EL (cell line): ENCODE measurements at regions not wholly inside any gene's neighbourhood (a gene's known extent, or its start where the extent isn't known, plus 50 kb on each side); places are given as distances from the start of the nearest gene placed in this dataset.
"Not testable (repeated sequence)": the region's sequence is repeated elsewhere in the genome, so short reads cannot be mapped to it uniquely, and the experiment has no call there.

Source experiments
- DNase-seq: peaks from one replicate; pipeline ENCODE4 v3.0.0-alpha.2; 2016

DNA sequence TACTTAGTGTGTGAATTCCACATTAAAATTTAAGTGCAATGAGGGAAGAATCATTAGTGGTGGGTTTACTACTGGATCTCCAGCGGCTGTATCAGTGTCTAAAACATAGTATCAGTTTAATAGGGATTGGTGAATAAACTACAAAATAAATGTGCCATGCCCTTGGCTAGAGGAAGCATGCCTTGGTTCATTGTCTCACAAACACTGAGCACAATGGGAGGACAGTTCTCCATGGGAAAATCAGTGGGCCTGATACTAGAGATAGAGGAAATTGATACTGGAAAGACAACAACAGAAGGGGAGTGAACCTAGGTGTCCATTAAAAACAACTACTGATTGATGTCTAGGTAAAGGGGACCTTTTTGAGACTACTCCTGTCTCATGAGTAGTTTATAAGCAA is 971.6 kb downstream of the SUCLG1 start:
- DNase-seq = no peak

DNA sequence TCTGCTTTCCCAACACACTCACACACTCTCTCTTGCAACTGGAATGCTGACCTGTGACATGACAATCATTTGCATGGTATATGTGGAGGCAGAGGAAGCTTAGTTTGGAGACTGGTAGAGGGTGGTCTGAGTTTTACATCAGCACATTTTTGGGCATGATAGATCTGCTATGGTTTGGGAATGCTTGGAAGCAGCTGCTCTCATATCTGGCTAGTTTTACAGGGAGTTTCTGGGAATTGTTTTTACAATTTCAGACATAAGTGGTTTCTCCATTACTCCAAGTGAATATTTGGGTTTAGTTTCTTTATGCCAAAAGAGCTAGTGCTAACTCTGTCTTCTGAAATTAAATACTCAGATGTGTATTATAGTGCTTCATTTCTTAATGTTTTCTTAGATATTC is 977.6 kb downstream of the SUCLG1 start:
- no peak for DNase-seq

DNA sequence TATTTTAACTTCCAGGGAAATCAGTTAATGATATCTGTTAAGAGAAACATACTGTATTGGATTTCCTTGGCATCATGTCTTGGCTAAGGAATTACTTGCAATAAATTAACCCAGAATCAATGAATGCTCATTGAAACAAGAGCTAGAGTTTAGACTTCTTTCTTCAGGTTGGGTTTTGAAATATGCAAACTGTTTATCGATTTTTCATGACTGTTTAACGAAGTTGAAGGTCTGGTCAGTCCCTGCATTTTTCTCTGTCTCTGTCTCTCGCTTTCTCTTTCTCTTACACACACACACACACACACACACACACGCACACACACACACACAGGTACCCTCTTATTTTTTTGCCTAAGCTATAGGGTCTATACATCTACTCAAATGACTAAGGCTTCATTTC is 981.0 kb downstream of the SUCLG1 start:
- no peak for DNase-seq

DNA sequence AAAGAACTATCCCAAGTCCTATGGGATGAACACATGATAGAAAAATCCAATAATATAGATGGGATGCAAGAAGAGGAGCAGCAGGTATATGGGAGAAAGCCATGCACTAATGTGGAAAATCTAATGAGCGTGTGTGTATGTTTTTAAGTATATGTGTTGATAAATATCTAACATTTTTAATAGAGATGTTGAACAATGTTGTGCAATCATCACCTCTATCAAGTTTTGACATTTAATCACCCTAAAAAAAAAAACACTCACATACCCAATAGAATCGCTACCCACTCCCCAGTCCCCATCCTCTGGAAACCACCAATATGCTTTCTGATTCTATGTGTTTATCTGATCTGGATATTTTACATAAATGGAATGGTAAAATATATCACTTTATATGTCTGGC is 983.7 kb downstream of the SUCLG1 start:
- no peak for DNase-seq

DNA sequence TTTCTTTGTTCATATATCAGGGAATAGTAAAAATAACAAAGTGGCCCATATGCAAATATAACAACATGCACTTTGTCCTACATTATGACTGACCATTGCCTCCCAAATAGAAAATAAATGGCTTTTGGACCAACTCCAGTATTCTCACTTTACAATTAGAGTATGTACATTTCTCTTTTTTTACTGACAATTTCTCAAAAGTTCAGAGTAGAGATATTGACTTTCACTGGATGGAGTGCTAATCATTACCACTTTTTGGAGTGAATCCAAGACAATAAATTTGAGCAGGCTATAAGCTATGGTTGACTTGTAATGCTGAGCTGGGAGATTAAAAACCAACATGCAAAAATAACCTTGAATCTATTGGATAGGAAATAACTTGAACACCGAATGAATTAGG is 987.4 kb downstream of the SUCLG1 start:
- DNase-seq = no peak

DNA sequence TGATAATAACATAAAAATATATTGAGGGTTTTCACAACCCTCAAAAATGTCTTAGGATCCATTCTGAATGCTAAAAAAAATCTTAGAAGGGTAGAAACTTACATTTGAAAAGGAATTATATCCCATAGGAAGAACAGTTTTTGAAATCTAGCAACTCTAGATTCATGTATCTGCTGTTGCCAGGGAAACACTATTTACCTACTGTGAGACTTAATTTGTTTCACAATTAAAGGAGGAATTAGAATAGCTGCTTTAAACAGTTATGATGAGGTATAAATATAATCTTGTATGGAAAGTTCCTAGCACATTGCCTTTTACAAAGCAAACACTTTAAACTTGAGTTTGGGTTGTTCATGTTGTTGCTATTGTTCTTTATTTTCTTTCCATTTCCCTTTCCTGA is 988.2 kb downstream of the SUCLG1 start:
- no peak for DNase-seq

DNA sequence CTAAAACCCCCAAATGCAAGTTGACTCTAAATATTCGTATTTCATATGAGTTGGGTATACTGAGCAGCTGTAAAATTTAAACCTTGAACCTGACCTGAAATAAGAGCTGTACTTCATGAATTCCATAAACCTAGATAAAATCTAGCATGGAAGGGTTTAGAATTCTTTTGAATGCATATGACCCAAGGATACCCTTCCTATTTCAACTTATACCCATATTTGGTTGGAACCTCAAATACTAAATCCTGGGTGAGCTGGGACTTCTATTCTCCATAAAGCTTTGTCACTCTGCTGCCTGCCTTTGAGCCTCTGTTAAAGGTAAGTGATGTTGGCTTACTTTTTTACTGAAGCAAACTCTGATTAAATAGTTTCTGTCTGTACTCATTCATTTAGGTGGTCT is 994.6 kb downstream of the SUCLG1 start:
- DNase-seq = no peak

DNA sequence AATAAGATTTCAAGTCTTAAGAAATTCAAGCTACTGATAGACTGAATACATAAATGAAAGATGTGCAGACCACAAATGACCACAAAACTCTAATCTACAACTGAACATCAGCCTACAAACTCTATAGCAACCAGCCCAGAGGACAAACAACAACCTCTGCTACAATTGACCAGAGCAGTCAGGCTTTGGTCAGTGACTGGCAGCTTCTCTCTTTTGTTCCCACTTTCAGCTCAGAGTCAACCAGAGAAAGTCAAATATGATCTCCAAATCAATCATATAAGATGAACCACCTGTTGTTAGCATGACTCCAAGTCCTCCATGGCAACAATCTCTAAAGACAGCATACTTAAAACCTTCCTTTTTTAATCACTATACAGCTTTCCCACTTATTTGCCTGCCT is 996.2 kb downstream of the SUCLG1 start:
- no peak for DNase-seq

DNA sequence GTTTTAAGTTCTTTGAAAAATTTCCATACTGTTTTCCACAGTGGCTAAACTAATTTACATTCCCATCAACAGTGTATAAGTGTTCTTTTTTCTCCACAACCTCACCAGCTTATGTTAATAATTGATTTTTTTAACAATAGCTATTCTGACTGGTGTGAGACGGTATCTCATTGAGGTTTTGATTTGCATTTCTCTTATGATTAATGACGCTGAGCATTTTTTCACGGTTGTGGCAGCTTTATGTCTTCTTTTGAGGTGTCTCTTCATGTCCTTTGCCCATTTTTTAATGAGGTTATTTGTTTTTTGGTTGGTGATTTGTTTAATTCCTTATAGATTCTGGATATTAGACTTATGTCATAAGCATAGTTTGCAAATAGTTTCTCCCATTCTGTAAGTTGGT is 997.9 kb downstream of the SUCLG1 start:
- no peak for DNase-seq

DNA sequence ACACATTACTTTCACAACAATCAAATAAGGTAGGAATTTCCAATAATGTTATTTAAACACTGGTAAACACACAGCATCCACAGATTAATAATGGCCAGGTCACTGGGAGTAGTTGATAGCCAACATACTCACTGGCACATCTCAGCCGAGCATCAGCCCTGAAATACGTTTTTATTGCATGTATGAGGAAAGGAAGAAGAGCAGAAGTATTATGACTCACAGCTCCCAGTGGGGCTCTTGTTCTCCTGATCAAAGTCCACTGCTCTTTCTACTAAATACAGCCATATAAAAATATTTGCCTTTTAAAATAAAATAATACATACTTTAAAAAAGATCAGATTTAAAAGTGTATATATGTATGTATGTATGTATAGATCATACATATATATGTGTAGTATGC is 999.6 kb downstream of the SUCLG1 start:
- DNase-seq = peak; percentile 14

DNA sequence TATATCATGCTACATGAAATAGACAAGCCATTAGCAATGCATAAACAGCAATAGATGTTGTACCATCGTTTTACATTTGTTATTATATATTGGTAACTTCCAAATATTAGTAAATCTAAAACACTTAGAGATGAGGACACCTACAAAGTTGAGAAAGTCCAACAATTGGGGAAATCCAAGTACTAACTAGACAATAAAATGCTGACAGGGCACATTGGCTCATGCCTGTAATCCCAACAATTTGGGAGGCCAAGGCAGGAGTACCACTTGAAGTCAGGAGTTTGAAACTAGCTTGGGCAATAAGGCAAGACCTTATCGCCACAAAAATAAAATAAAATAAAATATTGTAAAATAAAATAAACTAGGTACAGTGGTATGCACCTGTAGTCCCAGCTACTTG is 1023.1 kb downstream of the SUCLG1 start:
- DNase-seq = no peak

DNA sequence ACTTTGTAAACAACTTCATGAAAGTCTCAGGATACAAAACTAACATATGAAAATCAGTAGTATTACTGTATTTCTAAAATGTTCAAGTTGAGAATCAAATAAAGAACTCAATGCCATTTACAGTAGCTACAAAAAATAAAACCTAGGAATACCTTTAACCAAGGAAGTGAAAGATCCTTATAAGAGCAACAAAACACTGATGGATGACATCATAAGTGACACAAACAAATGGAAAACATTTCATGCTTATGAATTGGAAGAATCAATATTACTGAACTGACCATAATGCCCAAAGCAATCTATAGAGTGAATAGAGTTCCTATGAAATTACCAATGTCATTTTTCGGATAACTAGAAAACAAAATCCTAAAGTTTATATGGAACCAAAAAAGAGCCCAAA is 1038.1 kb downstream of the SUCLG1 start:
- DNase-seq = no peak

DNA sequence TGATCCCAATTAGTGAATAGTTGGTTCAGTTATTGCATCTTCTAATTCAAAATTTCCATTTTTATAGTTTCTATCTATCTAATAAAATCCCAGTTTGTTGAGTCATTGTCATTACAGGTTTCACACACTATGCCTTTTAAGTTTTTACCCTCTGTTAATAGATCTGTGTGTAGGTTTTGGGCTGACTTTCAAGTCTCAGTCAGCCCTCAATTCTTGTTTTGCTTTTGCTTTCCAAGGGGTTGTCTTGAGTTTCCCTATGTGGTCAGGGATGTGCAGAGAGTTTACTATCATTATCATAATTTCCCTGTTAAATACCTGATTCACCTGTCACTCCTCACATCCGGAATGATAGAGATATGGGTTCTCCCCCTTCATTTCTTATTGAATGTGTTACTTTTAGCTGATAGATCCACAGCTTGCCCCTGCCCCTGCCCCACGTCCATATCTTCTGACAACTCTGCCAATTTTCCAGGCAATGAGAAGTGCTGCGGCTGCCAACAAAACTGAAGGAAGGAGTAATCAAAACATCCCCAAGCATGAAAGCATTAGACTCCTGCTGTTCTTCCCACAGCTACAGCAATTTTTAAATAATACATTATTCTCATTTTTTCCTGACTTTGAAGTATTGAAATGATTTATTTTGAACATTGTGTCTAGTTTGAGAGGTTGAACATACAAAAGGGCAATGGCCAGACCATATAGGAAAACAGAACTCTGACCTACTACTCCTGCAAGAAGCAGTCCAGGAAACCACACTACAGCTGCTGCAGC is 1064.8 kb downstream of the SUCLG1 start:
- DNase-seq = no peak

DNA sequence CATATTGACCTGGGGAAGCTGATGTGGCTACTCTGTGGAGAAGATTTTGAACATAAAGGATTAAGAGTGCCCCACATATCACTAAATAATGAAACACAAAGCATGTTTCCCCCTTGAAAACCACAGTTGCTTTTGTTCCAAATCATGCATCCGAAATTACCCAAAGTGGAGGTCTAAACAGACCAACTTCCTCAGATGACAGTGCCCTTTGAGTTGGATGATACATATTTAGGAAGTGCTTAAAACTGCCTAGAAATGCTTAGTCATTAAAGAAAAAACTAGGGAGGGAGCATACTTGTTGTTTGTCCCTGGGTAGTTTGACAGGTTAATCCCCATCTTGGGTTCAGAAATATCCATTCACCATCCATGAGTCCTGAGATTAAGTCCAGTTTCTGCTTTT is 1070.3 kb downstream of the SUCLG1 start:
- no peak for DNase-seq

DNA sequence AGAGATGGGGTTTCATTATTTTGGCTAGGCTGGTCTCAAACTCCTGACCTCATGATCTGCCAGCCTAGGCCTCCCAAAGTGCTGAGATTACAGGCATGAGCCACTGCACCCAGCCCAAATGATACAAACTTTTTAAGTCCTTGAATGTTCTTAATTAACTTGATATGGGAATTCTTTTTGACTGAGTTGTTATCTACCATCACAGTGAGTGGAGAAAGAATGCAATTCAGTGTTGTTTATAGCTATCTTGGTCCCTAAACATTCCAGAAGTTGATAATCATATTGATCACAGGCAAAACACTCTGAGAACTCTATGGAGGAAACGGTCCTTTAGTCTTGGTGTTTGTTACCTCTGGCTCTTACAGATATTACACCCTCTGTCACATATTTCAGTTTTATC is 1072.5 kb downstream of the SUCLG1 start:
- peak; percentile 58 for DNase-seq

DNA sequence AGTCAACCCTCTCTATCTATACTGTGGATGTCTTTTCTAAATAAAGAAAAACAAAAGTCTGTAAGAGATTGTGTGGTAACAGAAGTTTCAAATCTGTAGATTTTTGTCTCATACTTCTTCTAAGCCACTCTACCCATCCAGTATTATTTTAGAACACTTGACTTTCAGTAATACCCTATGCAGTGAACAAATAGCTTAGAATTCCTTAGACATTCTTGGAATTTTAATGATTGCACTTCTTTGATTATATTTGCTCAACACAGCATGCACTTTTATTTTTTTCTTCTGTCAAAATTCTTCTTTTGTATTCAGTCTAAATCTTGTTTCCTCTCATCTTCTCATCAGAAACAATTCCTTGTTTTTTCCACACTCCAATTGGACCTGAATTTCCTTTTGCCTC is 1080.2 kb downstream of the SUCLG1 start:
- no peak for DNase-seq

DNA sequence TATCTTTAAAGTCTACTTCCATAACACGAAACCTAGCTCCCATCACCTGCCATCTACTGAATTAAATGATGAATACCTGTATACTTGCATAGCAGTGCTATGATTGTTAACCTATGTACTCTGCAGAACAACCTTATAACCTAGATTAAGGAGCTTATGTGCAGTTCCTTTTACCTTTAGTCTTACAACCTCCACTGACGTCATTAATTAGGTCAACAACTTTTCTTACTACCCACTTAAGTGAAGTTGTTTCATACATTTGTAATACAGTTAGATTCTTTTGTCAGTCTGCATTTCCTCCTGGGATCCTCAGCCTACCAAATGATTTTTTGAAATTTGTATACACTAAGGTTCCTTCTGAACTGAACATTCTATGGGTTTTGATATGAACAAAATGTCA is 1082.3 kb downstream of the SUCLG1 start:
- DNase-seq = no peak

DNA sequence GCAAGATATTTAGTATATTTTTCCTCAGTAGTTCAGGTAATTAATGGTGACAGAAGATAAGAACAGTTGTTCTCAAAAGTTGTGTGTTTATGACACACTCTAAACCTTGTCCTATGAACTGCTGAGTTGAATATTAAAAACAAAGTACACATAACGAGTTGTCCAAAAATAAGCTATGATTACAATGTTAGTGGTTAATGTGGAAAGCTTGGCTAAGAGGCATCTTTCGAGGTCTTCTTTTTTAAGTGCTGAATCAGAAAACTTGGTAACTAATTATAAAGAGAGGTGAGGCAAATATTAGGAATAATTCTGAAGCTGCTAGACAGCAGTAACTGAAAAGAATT is 1088.7 kb downstream of the SUCLG1 start:
- no peak for DNase-seq

DNA sequence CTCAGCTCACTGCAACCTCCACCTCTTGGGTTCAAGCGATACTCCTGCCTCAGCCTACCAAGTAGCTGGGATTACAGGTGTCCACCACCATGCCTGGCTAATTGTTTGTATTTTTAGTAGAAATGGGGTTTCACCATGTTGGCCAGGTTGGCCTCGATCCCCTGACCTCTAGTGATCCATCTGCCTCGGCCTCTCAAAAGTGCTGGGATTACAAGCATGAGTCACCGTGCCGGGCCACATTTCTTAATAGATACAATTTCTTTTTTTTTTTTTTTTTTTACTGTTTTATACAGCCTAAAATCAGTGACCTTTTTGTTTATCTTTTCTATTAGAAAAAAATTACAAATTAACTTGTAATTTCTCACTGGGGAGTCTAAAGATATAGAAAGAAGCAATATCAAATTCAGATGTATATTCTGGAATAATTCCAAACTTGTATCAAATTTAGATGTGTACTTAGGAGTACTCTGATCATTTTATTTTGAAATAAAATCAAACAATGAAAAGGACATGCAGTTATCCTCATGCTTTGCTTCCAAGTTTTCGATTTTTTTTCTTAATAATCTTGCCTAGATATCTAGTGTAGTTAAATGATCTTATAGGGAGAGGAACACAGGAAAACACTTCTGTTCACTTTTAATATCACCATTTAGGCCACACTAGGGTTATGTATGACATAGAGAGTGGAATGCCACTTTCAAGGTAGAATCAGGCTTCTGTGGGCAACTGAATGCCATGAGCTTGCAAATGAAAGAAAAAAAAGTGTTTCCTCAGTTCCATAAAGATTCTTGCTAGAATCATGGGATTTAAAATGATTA is 1089.3 kb downstream of the SUCLG1 start:
- peak; percentile 20 for DNase-seq

DNA sequence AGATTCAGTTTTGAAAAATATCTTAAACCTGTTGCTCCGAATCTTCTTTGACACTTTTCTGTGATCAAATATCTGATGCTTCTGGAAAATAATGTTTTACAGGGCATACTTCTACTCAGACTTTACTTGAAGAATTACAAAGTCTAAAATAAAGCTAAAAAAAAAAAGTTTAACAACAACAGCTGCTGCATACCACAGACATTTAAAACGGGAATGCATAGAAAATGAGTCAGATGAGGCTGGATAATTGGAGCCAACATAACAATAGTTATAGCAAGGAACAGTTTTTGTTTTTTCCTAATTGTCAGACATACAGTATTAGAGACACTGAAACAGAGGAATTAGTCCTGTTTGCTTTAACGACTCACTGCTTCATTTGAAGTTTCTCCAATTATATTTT is 1090.2 kb downstream of the SUCLG1 start:
- peak; percentile 64 for DNase-seq

DNA sequence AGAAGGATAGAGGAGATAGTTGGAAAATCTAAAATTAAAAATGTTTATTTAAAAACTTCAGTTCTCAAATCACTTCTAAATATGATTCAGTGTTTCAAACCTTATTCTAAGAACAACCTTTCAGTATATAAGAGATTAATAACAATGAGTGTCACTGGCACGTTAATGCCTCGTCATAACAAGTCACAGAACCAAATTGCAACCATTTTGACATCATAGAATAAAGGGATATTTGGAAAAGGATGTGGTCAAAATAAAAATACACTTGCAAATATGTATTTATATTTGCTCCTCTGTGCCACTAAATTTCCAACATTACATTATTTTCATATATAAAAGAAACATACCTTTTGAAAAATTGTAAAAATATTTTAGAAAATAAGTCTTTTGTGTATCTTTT is 1090.6 kb downstream of the SUCLG1 start:
- no peak for DNase-seq

DNA sequence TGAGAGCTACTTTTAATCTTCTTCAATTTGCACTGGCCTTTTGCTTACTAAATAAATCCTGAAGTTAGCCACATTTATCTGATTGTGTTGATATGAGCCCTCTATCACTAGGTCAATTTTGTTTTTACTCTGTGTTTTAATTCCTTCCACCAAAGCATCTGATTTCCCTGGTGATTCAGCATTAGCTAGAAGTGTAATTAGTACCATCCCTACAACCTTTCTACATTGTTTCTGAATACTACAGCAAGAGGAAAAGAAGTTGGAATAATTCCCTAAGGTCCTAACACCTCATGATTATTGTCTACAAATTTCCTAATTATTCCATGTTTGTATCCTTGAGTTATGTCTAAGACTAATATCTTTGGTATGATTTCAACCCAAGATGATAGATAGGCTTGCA is 1093.6 kb downstream of the SUCLG1 start:
- peak; percentile 21 for DNase-seq

DNA sequence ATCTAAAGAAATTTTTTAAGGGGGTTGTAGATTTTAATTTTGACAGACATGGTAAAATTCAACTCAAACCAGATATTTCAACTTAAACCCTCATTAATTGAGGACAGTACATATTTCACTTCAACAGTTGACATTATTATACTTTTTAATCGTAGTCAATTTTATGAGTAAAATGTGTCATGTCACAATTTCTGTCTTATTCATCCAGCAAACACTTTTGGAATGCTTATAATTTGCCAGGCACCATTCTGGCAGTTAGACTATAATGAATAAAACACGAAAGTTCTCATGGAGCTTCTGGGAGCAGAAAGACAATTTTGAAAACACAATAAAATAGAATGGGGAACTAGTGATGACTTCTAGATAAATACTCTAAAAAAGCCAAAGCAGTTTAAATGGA is 1094.8 kb downstream of the SUCLG1 start:
- peak; percentile 74 for DNase-seq

DNA sequence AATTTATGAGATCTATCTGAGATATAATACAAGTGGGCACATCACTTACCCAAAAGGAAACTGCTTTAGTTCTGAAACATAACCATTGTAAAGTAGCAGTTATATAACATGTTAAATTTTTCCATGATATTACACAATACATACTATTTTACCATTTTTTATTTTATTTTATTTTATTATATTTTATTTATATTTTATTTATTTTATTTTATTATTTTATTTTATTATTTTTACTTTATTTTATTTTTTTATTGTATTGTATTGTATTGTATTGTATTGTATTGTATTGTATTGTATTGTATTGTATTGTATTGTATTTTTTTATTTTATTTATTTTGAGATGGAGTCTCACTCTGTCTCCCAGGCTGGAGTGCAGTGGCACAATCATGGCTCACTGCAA is 1095.9 kb downstream of the SUCLG1 start:
- not testable (repeated sequence) for DNase-seq

DNA sequence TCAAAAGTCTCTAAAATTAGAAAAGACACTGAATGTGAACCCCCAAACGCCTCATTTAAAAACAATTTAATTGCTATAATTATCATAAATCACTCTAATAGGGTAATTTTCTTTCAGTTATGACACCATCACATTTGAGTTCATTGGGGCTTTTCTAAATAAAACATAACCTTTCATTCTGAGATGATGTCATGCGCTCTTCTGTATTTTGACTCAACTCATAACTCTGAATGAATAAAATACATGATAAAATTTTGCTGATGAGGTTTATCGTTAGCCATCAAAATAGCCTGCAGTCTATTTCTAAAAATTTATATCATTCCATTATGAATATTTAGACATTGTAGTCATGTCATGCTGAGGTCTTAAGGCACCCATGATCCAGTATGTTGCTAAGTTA is 1099.7 kb downstream of the SUCLG1 start:
- DNase-seq = peak; percentile 13
